DOHH2 (cell line): ENCODE measurements at regions not wholly inside any gene's neighbourhood (a gene's known extent, or its start where the extent isn't known, plus 50 kb on each side); places are given as distances from the start of the nearest gene placed in this dataset.

Experiments used
- EZH2phosphoT487 ChIP-seq: fragments of 200-600 bp; sonication (generic); IDR thresholded peaks from 2 replicates; pipeline ENCODE4 v1.6.1; 2017; ENCODE audit warnings: borderline replicate concordance, mild to moderate bottlenecking, antibody characterized with exemption, low read length, moderate library complexity, mixed read lengths
- TF ChIP-seq, protein P1 (sequence below): fragments of 200-600 bp; sonication (generic); IDR thresholded peaks from one replicate; pipeline ENCODE4 v1.5.1; 2014; ENCODE audit warnings: antibody characterized with exemption, mild to moderate bottlenecking, low read depth, low read length; ENCODE audit not compliant: poor library complexity, severe bottlenecking

GRCh38 chr17:15026088-15026487 is 239.0 kb downstream of the PMP22 start:
- TF ChIP-seq, protein P1, sequence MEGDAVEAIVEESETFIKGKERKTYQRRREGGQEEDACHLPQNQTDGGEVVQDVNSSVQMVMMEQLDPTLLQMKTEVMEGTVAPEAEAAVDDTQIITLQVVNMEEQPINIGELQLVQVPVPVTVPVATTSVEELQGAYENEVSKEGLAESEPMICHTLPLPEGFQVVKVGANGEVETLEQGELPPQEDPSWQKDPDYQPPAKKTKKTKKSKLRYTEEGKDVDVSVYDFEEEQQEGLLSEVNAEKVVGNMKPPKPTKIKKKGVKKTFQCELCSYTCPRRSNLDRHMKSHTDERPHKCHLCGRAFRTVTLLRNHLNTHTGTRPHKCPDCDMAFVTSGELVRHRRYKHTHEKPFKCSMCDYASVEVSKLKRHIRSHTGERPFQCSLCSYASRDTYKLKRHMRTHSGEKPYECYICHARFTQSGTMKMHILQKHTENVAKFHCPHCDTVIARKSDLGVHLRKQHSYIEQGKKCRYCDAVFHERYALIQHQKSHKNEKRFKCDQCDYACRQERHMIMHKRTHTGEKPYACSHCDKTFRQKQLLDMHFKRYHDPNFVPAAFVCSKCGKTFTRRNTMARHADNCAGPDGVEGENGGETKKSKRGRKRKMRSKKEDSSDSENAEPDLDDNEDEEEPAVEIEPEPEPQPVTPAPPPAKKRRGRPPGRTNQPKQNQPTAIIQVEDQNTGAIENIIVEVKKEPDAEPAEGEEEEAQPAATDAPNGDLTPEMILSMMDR, result no peak
- TF ChIP-seq EZH2phosphoT487, result no peak
